PC-9 (cell line): ENCODE measurements at regions not wholly inside any gene's neighbourhood (a gene's known extent, or its start where the extent isn't known, plus 50 kb on each side); places are given as distances from the start of the nearest gene placed in this dataset.

Experiments
- BruUV-seq: library from RNA; stranded (reverse); fragments of 400-500 nt; replicated peaks from 2 replicates; lab custom pipeline; 2021; lab: Mats Ljungman, UMichigan
- CTCF ChIA-PET: fragments of 300-600 bp; sonication (Branson Sonifier 250); formaldehyde crosslinking; loops from one replicate; lab custom pipeline; 2022; ENCODE audit warnings: antibody characterized with exemption; lab: Charles Lee
- POLR2A ChIA-PET: fragments of 300-600 bp; sonication (Branson Sonifier 250); formaldehyde crosslinking; loops from one replicate; lab custom pipeline; 2022; ENCODE audit warnings: antibody characterized with exemption; ENCODE audit not compliant: unreplicated experiment; lab: Charles Lee
- DNase-seq, 2 experiments: peaks; one replicate each; pipeline versions ENCODE4 v3.0.0 to v3.0.0-alpha.2; 2015 to 2022; ENCODE audit warnings: mixed read lengths in 1 of 2
- H2AFZ ChIP-seq: fragments of 200-600 bp; sonication (generic); 2 replicates; pipeline ENCODE4 v1.8.1; 2017; ENCODE audit warnings: antibody characterized with exemption
- H3F3A ChIP-seq: fragments of 200-600 bp; sonication (generic); 2 replicates; pipeline ENCODE4 v1.8.1; 2017; ENCODE audit warnings: antibody characterized with exemption, mild to moderate bottlenecking, low read depth; ENCODE audit not compliant: insufficient read depth
- H3K27ac ChIP-seq: fragments of 200-600 bp; sonication (generic); 2 replicates; pipeline ENCODE4 v1.6.1; 2016; ENCODE audit warnings: mixed run types
- H3K27me3 ChIP-seq: fragments of 200-600 bp; sonication (generic); 2 replicates; pipeline ENCODE4 v1.6.1; 2016; ENCODE audit warnings: low read depth, mixed run types; ENCODE audit not compliant: insufficient read depth
- H3K36me3 ChIP-seq: fragments of 200-600 bp; sonication (generic); 2 replicates; pipeline ENCODE4 v1.6.1; 2016; ENCODE audit warnings: low read depth, mixed run types
- H3K4me1 ChIP-seq: fragments of 200-600 bp; sonication (generic); replicated peaks from 2 replicates; pipeline ENCODE4 v1.6.1; 2016; ENCODE audit warnings: mixed run types; ENCODE audit not compliant: insufficient read depth
- H3K4me2 ChIP-seq: fragments of 200-600 bp; sonication (generic); 2 replicates; pipeline ENCODE4 v1.6.1; 2017; ENCODE audit warnings: mixed run types
- H3K4me3 ChIP-seq: fragments of 200-600 bp; sonication (generic); 2 replicates; pipeline ENCODE4 v1.6.1; 2016; ENCODE audit warnings: mixed run types
- H3K79me2 ChIP-seq: fragments of 200-600 bp; sonication (generic); 2 replicates; pipeline ENCODE4 v1.6.1; 2017; ENCODE audit warnings: low read depth, mixed run types
- H3K9me2 ChIP-seq: fragments of 200-600 bp; sonication (generic); 2 replicates; pipeline ENCODE4 v1.8.1; 2017; ENCODE audit warnings: mild to moderate bottlenecking; ENCODE audit not compliant: insufficient read depth
- H3K9me3 ChIP-seq: fragments of 200-600 bp; sonication (generic); 2 replicates; pipeline ENCODE4 v1.8.1; 2016; ENCODE audit warnings: low read depth; ENCODE audit not compliant: insufficient read depth
- H4K20me1 ChIP-seq: fragments of 200-600 bp; sonication (generic); 2 replicates; pipeline ENCODE4 v1.8.1; 2017; ENCODE audit not compliant: insufficient read depth
- CTCF ChIP-seq: fragments of 200-600 bp; sonication (generic); conservative IDR thresholded peaks from 2 replicates; pipeline ENCODE4 v1.6.1; 2017; ENCODE audit warnings: mixed run types, antibody characterized with exemption, mild to moderate bottlenecking, moderate library complexity
- EZH2 ChIP-seq: fragments of 200-600 bp; sonication (generic); IDR thresholded peaks from 2 replicates; pipeline ENCODE4 v1.8.0; 2017; ENCODE audit warnings: antibody characterized with exemption, low read depth
- intact Hi-C: fragments of 100-400 bp; cut with micrococcal nuclease; formaldehyde crosslinking; loops from one replicate; pipeline ENCODE4 v1.10.0; 2022; ENCODE audit not compliant: unreplicated experiment

DNA sequence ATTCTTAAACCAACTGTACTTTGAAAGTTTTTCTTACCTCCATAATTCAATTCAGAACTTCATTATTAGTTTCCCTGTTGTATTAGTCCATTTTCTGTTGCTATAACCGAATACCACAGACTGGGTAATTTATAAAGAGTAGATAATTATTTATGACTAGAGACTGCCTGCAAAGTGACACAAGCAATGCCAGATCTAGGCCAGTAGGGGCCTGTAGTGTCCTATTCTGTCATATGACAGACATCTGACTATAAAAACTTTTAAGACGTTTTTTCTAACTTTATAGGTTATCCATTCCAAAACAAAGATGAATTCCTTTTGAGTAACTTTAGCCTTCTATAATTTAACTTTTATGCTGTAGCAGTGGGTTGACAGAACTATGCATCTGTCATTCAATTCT, 2783.8 kb downstream of the PCDH9 start:
- Histone ChIP-seq H3K79me2 (no peaks in the 10 kb centered on the region), H2AFZ (peak overlapping the region; percentile 5; the same call in 1 of the 2 replicates), H3K36me3 (no peaks in the 10 kb centered on the region), H3K4me3 (no peak overlapping the region), H3K9me2 (no peaks in the 10 kb centered on the region), H3F3A (no peaks in the 10 kb centered on the region), H3K27ac (no peak overlapping the region), H3K4me2 (no peak overlapping the region), H4K20me1 (no peaks in the 10 kb centered on the region), H3K27me3 (no peaks in the 10 kb centered on the region), H3K9me3 (no peaks in the 10 kb centered on the region), H3K4me1 (no peaks in the 10 kb centered on the region)
- no TSS peak for BruUV-seq
- peak in 1 of 2 experiments; percentile 5 for DNase-seq
- POLR2A ChIA-PET, result no interaction called here
- TF ChIP-seq CTCF (peak; percentile 63), EZH2 (no peak)
- intact Hi-C loops, result no loop called here
- CTCF ChIA-PET, result no interaction called here

DNA sequence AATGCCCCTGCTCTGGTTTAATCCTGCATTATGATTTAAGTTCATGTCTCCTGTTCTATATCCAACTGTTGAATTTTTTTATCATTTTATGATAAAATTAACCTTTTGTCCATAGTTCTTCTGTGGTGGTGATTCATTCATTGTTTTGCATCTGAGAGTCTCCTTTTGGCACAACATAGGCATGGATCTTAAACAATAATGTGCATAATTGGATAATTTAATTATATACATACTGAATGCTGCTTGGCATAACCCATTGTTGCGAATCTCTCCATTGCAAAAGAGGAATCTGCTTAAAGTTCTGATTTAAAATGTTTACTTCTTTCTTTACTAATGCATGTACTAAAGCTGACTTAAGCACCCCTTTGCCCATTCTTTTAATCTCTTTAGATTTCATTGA, 2788.4 kb downstream of the PCDH9 start:
- H3F3A ChIP-seq, result no peaks in the 10 kb centered on the region
- no peak overlapping the region for H3K4me2 ChIP-seq
- BruUV-seq, result no TSS peak
- H3K4me3 ChIP-seq, result no peak overlapping the region
- peaks cover 2% of the 10 kb centered on the region; the same call in 1 of the 2 replicates for H3K9me2 ChIP-seq
- H3K27me3 ChIP-seq, result no peaks in the 10 kb centered on the region
- H3K79me2 ChIP-seq, result no peaks in the 10 kb centered on the region
- TF ChIP-seq EZH2, result no peak
- no peak for TF ChIP-seq CTCF
- H3K4me1 ChIP-seq, result no peaks in the 10 kb centered on the region
- no peak for DNase-seq
- H2AFZ ChIP-seq, result no peak overlapping the region
- no peaks in the 10 kb centered on the region for H3K36me3 ChIP-seq
- no peaks in the 10 kb centered on the region for H4K20me1 ChIP-seq
- no peak overlapping the region for H3K27ac ChIP-seq
- no peaks in the 10 kb centered on the region for H3K9me3 ChIP-seq
- intact Hi-C loops, result no loop called here
- ChIA-PET POLR2A (no interaction called here), CTCF (no interaction called here)

DNA sequence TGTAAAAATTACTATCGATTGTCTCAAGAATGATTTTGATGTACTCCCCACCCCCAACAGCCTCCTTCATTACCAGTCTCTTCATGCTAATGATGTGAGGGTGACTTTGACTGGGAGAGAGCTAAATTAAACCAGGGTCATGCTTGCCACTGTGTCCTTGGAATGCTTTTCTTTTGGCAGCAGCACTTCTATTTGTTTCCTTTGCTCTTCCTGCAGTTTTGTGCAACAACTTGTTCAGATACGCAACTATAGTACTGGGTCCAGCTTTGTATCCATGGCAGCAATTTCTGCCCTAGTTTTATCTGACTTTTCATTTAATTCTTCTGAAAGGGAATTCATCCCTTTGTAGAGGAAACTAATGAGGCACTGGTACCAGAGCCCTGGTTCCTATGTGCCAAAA, 2792.1 kb downstream of the PCDH9 start:
- no peaks in the 10 kb centered on the region for H3K27me3 ChIP-seq
- POLR2A ChIA-PET, result no interaction called here
- intact Hi-C loops, result no loop called here
- CTCF ChIA-PET, result interaction anchor here (0.6 kb wide), 1 partner anchor 340 kb away, joined by 3 read pairs; no protein-coding TSS in a partner anchor
- no peak overlapping the region for H3K4me3 ChIP-seq
- no peak for DNase-seq
- TF ChIP-seq CTCF (no peak), EZH2 (no peak)
- H3K79me2 ChIP-seq, result no peaks in the 10 kb centered on the region
- no peak overlapping the region for H3K27ac ChIP-seq
- H3F3A ChIP-seq, result no peaks in the 10 kb centered on the region
- H4K20me1 ChIP-seq, result no peaks in the 10 kb centered on the region
- H3K36me3 ChIP-seq, result no peaks in the 10 kb centered on the region
- no peaks in the 10 kb centered on the region for H3K9me3 ChIP-seq
- H3K4me1 ChIP-seq, result no peaks in the 10 kb centered on the region
- no TSS peak for BruUV-seq
- H2AFZ ChIP-seq, result no peak overlapping the region
- H3K9me2 ChIP-seq, result peaks cover 6% of the 10 kb centered on the region; the same call in 1 of the 2 replicates
- no peak overlapping the region for H3K4me2 ChIP-seq
